Activated effector memory CD4-positive, alpha-beta T cell treated with anti-CD3 and anti-CD28 coated beads, Interleukin-2, amount 50 U/mL, for 16 hours (primary cell): ENCODE measurements at regions not wholly inside any gene's neighbourhood (a gene's known extent, or its start where the extent isn't known, plus 50 kb on each side); places are given as distances from the start of the nearest gene placed in this dataset.
"Not testable (repeated sequence)": the region's sequence is repeated elsewhere in the genome, so short reads cannot be mapped to it uniquely, and the experiment has no call there.

Source experiments
- DNase-seq: peaks from one replicate; pipeline ENCODE4 v3.0.0-alpha.2; 2020

DNA sequence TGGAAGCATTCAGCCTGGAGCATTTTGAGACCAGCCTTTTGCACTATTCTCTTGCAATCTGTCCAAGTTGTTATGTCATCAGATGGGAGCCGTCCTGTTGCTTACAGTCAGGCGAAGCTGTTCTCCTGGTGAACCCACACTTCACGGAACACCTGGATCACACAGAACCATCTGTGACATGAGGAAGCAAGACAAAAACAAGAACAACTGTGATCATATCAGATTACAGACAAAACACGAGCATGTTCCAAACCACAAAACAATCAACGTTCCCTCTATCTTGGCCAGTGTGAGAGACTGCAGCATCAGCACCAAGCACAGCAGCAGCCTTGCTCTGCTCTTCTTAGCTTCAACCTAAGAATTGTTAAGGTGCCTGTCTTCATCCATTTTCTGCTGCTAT, 180.5 kb upstream of the SFSWAP start:
- no peak for DNase-seq

DNA sequence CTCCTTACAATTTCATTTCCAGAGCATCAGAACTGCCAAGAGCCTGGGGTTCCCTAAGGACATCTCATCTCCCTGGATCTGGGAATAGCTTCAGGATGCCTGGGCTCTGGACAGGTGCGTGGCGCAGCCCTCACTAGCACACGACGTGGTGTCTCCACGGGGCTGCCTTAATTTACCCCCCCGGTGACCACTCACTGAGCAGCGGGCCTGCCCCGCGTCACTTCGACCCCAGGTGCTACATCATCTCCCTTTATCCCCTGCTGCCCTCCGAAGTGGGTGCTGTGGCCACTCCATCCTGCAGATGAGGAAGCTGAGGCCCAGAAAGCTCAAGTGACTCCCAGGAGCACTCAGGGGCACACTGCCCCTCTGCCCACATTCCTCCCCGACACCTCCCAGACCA, 177.8 kb upstream of the SFSWAP start:
- DNase-seq, result no peak

GRCh38 chr12:131535779-131536178, 175.1 kb upstream of the SFSWAP start:
- no peak for DNase-seq

- peak; percentile 75 for DNase-seq
Measured at GRCh38 chr12:131536337-131536736, 174.6 kb upstream of the SFSWAP start.

GRCh38 chr12:131536766-131537165, 174.1 kb upstream of the SFSWAP start:
- DNase-seq, result no peak

- DNase-seq, result no peak
Measured at GRCh38 chr12:131537267-131537958, 173.5 kb upstream of the SFSWAP start.

- no peak for DNase-seq
Measured at GRCh38 chr12:131539381-131539780, 171.5 kb upstream of the SFSWAP start.

GRCh38 chr12:131540138-131540623, 170.7 kb upstream of the SFSWAP start:
- no peak for DNase-seq

GRCh38 chr12:131541512-131541911, 169.4 kb upstream of the SFSWAP start:
- DNase-seq, result not testable (repeated sequence)

DNA sequence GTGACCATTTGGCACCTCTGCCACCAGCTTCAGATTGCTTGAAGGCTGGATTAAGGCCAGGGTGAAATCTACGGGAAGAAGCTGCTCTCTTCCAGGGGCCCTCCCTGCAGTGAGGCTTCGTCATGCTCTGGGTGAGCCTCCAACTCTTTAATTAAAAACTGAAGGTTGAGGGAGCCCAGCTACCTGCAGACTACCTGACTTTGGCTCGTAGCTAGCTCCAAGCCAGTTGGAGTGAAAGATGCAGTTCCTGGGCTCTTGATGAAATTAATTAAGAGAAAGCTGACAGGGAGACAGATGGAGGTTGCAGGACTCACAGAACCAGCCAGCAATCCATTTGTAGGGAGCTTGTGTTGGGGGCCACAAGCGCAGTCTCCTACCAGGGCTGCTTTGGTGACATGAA, 168.5 kb upstream of the SFSWAP start:
- DNase-seq, result no peak

- no peak for DNase-seq
Measured at GRCh38 chr12:131543040-131543439, 167.8 kb upstream of the SFSWAP start.

- DNase-seq, result no peak
Measured at GRCh38 chr12:131547555-131547954, 163.3 kb upstream of the SFSWAP start.

GRCh38 chr12:131550121-131550520, 160.8 kb upstream of the SFSWAP start:
- no peak for DNase-seq

- DNase-seq, result no peak
Measured at GRCh38 chr12:131551675-131552491, 159.0 kb upstream of the SFSWAP start.

- no peak for DNase-seq
Measured at GRCh38 chr12:131552492-131552863, 158.4 kb upstream of the SFSWAP start.

- DNase-seq, result no peak
Measured at GRCh38 chr12:131553096-131553777, 157.7 kb upstream of the SFSWAP start.

GRCh38 chr12:131555197-131555846, 155.6 kb upstream of the SFSWAP start:
- DNase-seq, result no peak

DNA sequence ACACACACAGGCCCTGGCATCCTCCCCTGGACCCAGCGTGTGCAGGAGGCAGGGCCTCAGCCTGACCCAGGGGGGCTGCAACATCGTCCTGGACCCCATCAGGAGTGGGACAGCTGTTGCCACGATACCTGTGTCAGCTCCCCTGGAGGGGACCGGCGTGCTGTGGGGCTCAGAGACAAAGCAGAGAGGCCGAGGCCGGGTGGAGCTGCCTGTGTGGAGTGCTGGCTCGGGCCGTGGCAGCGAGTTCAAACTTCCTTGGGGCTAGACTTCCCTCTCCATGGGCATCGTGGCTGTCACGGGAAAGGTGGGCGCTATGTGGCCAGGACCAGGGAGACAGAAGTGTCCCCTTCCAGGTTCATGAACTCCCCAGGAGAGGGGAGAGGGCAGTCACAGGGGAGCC, 155.0 kb upstream of the SFSWAP start:
- no peak for DNase-seq

DNA sequence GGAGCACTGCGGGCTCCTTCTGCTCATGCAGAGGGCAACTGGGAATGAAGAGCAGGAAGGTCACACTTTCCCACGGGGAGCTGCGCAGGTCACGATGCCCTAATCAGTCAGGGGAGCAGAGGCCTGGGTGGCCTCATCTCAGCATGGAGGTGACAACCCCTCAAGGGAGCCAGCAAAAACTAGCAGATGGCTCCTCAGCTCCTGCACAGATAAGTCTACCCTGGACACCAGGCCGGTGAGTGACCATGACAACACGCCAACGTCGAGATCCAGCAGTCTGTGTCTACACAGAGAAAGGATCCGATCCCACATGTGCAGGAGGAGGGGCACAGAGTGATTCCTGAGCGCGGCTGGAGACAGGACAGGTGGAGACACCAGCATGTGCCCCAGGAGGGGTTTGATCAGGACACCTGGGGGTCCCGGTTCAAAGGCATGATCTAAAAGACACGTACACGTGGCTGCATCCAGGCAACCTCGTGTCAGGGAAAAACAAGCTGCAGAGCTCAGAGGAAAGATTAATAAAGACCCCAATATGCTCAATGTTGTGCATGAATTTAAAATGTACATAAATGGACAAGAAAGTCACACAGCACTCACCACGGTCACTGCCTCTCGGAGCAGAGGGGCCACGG, 153.7 kb upstream of the SFSWAP start:
- no peak for DNase-seq

DNA sequence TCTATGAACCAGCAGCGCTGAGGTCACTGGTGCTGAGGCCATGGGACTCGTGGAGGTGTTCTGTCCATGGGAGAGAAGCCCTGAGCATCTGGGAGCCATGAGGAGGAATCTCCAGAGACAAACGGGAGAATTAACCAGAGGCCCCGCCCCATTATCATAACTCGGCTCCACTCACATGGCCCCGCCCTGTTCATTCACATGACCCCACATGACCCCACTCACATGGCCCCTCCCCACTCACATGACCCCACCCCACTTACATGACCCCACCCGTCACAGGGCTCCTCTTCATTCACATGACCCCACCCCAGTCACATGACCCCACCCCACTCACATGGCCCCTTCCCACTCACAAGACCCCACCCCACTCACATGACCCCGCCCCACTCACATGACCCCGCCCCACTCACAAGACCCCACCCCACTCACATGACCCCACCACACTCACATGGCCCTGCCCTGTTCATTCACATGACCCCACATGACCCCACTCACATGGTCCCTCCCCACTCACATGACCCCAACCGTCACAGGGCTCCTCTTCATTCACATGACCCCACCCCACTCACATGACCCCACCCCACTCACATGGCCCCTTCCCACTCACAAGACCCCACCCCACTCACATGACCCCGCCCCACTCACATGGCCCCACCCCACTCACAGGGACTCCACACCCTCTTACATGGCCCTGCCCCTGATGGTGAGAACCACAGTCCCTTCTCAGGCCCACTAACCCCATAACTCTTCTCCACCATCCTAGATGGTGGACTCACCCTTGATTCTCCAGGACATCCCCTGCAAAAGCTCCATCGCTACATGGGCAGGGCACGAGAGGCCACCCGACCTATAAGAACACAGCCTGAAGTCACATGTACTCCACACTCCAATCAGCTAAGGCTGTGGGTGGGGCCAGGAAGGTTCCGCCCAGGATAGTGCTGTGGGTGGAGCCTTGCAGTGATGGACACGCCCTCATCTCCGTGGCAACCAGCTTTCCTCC, 151.1 kb upstream of the SFSWAP start:
- DNase-seq, result no peak

DNA sequence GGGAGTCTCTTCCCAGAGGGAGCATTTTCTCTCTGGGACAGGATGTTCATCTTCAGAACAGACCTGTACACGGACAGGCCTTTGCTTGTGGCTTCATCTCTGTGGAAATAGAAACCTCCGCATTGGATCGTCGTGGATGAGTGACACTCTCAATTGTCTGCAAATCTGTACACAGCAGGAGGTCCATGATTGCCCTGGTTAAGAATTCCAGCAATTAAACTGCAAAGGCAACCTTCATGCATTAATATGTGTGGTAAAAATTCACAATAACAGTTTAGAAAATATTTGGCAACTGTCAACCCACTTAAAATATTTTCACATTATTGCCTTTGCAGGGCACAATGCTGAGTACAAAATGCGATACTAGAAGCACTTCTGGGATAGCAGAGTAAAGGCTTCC, 149.8 kb upstream of the SFSWAP start:
- no peak for DNase-seq
